A549 (cell line): ENCODE measurements at regions not wholly inside any gene's neighbourhood (a gene's known extent, or its start where the extent isn't known, plus 50 kb on each side); places are given as distances from the start of the nearest gene placed in this dataset.

Experiments used
- ATAC-seq, 2 experiments: fragments of 200-7000 bp in 1 of 2; fragments of >200 bp in 1 of 2; cut with Nextera tagmentation in 1 of 2; cut with Tn5 transposase in 1 of 2; 3 replicates each; pipeline versions ENCODE4 v1.8.0 to v1.9.1; 2018 to 2020; ENCODE audit warnings: mild to moderate bottlenecking in 1 of 2, moderate library complexity in 1 of 2
- CTCF ChIA-PET: fragments of 300-600 bp; sonication (Branson Sonifier 250); formaldehyde crosslinking; extraction: SDS; loops from one replicate; lab custom pipeline; 2021; ENCODE audit warnings: antibody characterized with exemption, inconsistent platforms; lab: Yijun Ruan, JAX
- POLR2A ChIA-PET: fragments of 350-600 bp; formaldehyde crosslinking; extraction: SDS; loops from one replicate; lab custom pipeline; 2021; ENCODE audit warnings: antibody characterized with exemption, inconsistent platforms; lab: Yijun Ruan, JAX
- DNase-seq, 2 experiments: peaks; one replicate each; pipeline versions ENCODE4 v3.0.0 to v3.0.0-alpha.2; 2011 to 2016; ENCODE audit warnings: low read depth in 1 of 2, low spot score in 1 of 2
- FAIRE-seq: peaks from 2 replicates; lab custom pipeline; 2011; peaks lifted over from hg19 to GRCh38; lab: Jason Lieb, UNC
- H3K27ac ChIP-seq, 2 experiments: fragments of >200 bp; sonication (Bioruptor Twin); formaldehyde crosslinking; 3 replicates each; pipeline ENCODE4 v1.5.1; 2016 to 2017
- H3K4me1 ChIP-seq: fragments of >200 bp; sonication (Bioruptor Twin); formaldehyde crosslinking; 3 replicates; pipeline ENCODE4 v1.6.1; 2016
- H3K4me2 ChIP-seq: fragments of >200 bp; sonication (Bioruptor Twin); formaldehyde crosslinking; 3 replicates; pipeline ENCODE4 v1.6.1; 2016
- H3K4me3 ChIP-seq: fragments of >200 bp; sonication (Bioruptor Twin); formaldehyde crosslinking; 3 replicates; pipeline ENCODE4 v1.5.1; 2016
- H3K9me3 ChIP-seq: fragments of >200 bp; sonication (Bioruptor Twin); formaldehyde crosslinking; 3 replicates; pipeline ENCODE4 v1.6.1; 2016
- CHD4 ChIP-seq: fragments of 200-600 bp; sonication (generic); IDR thresholded peaks from 2 replicates; pipeline ENCODE4 v1.6.1; 2016; ENCODE audit warnings: antibody characterized with exemption, mild to moderate bottlenecking, borderline replicate concordance
- EHF ChIP-seq: fragments of 250-450 bp; sonication (Bioruptor Pico); IDR thresholded peaks from 2 replicates; pipeline ENCODE4 v1.5.0; 2020; ENCODE audit warnings: mild to moderate bottlenecking
- ESRRA ChIP-seq: fragments of 150-350 bp; IDR thresholded peaks from 2 replicates; pipeline ENCODE4 v1.6.1; 2014; ENCODE audit warnings: mild to moderate bottlenecking, low read length, borderline replicate concordance
- FOXS1 ChIP-seq: fragments of 250-450 bp; sonication (Bioruptor Pico); IDR thresholded peaks from 2 replicates; pipeline ENCODE4 v1.5.0; 2020; ENCODE audit warnings: mild to moderate bottlenecking, moderate library complexity
- HDAC2 ChIP-seq: fragments of 200-600 bp; sonication (generic); IDR thresholded peaks from 2 replicates; pipeline ENCODE4 v1.6.1; 2016
- HEYL ChIP-seq: fragments of 250-450 bp; sonication (Bioruptor Pico); IDR thresholded peaks from 2 replicates; pipeline ENCODE4 v1.8.0; 2021; ENCODE audit warnings: mild to moderate bottlenecking, moderate library complexity
- HOXA7 ChIP-seq: fragments of 250-450 bp; sonication (Bioruptor Pico); IDR thresholded peaks from 2 replicates; pipeline ENCODE4 v1.5.0; 2020; ENCODE audit warnings: mild to moderate bottlenecking, moderate library complexity
- HOXB5 ChIP-seq: fragments of 250-450 bp; sonication (Bioruptor Pico); IDR thresholded peaks from 2 replicates; pipeline ENCODE4 v1.5.0; 2020; ENCODE audit warnings: mild to moderate bottlenecking, moderate library complexity
- JUNB ChIP-seq: fragments of >200 bp; sonication (Bioruptor Twin); formaldehyde crosslinking; IDR thresholded peaks from 2 replicates; pipeline ENCODE4 v1.6.1; 2016
- KDM1A ChIP-seq: fragments of 200-600 bp; sonication (generic); IDR thresholded peaks from 2 replicates; pipeline ENCODE4 v1.6.1; 2016; ENCODE audit warnings: low read depth, mild to moderate bottlenecking
- KDM5A ChIP-seq: fragments of 200-600 bp; sonication (generic); IDR thresholded peaks from 2 replicates; pipeline ENCODE4 v1.6.1; 2016; ENCODE audit warnings: antibody characterized with exemption, mild to moderate bottlenecking
- PBX3 ChIP-seq: IDR thresholded peaks from 2 replicates; pipeline ENCODE4 v1.6.1; 2012
- RAD21 ChIP-seq, 2 experiments: fragments of >200 bp in 1 of 2; sonication (Bioruptor Twin) in 1 of 2; formaldehyde crosslinking in 1 of 2; IDR thresholded peaks in 1 of 2; conservative IDR thresholded peaks in 1 of 2; 2 replicates in 1 of 2; 3 replicates in 1 of 2; pipeline ENCODE4 v1.6.1; 2012 to 2018; ENCODE audit warnings: inconsistent platforms in 1 of 2
- RNF2 ChIP-seq: fragments of 200-600 bp; sonication (generic); IDR thresholded peaks from 2 replicates; pipeline ENCODE4 v1.6.1; 2016; ENCODE audit warnings: low read depth, mild to moderate bottlenecking, antibody characterized with exemption, moderate library complexity, borderline replicate concordance
- TFCP2L1 ChIP-seq: fragments of 250-450 bp; sonication (Bioruptor Pico); IDR thresholded peaks from 2 replicates; pipeline ENCODE4 v1.5.0; 2021; ENCODE audit warnings: mild to moderate bottlenecking
- TP53 ChIP-seq: fragments of 250-450 bp; sonication (Bioruptor Pico); IDR thresholded peaks from 2 replicates; pipeline ENCODE4 v1.5.0; 2021; ENCODE audit warnings: mild to moderate bottlenecking, moderate library complexity
- WGBS: methylation state at CpG from one replicate; pipeline ENCODE4 v1.1.6; 2017; ENCODE audit errors: missing lambda C conversion rate; 5-methylcytosine and 5-hydroxymethylcytosine counted together
- TF ChIP-seq, protein P1 (sequence below): fragments of 250-450 bp; sonication (Bioruptor Pico); IDR thresholded peaks from 2 replicates; pipeline ENCODE4 v1.5.0; 2021; ENCODE audit warnings: mild to moderate bottlenecking, moderate library complexity, borderline replicate concordance
- TF ChIP-seq, protein P2 (sequence below): fragments of 150-350 bp; IDR thresholded peaks from 2 replicates; pipeline ENCODE4 v1.6.1; 2014; ENCODE audit warnings: low read depth, mild to moderate bottlenecking, low read length
- TF ChIP-seq, protein P3 (sequence below): fragments of 450-650 bp; IDR thresholded peaks from 2 replicates; pipeline ENCODE4 v1.6.1; 2014; ENCODE audit warnings: antibody characterized with exemption
- TF ChIP-seq, protein P4 (sequence below): IDR thresholded peaks from 2 replicates; pipeline ENCODE4 v1.6.1; 2012; ENCODE audit warnings: low read depth, borderline replicate concordance

DNA sequence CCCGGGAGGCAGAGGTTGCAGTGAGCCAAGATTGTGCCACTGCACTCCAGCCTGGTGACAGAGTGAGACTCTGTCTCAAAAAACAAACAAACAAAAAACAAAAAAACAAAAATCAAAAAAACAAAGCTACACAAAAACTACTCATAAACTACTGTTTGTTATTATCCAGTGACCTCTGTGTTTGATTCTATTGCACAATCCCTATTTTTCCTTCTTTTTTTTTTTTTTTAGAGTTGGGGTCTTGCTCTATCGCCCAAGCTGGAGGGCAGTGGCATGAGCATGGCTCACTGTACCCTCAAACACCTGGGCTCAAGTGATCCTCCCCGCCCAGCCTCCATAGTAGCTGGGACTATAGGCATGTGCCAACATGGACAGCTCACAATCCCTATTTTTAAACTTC lies 92.7 kb downstream of the FAM217A start:
- no peak overlapping the region for H3K4me2 ChIP-seq

DNA sequence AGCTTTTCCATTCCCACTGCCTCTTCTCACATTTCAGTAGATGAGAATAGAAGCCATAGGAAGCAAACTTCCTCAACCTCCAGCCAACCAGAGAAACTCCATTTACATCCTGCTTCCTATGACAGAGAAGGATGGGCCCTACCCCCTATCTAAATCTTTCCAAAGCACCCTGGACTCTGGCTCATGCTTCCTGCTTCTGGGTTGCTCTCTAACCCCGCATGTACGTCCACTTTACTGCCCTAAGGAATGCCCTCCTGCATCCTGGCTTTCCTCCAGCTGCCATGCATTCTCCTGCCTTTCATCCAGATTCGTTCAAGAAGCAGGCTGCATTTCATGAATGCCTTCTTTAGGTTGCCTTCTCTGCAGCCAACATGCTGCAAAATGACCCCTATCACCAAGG lies 91.9 kb downstream of the FAM217A start:
- POLR2A ChIA-PET, result no interaction called here

More for the DNA sequence above, 92.7 kb downstream of the FAM217A start:
- no peak for FAIRE-seq
- Histone ChIP-seq H3K27ac (no peak overlapping the region), H3K4me3 (no peak overlapping the region), H3K4me1 (peaks cover 19% of the 10 kb centered on the region; the same call in 2 of the 3 replicates), H3K9me3 (no peaks in the 10 kb centered on the region)
- ChIA-PET CTCF (interaction anchor here (1.0 to 6.1 kb wide), 7 partner anchors 8 to 243 kb away, joined by 3 to 42 read pairs (median 4); partner anchors contain the start of gene FAM50B), POLR2A (no interaction called here)
- no peak for DNase-seq
- no peak for TF ChIP-seq TP53 (CRISPR knock-in tag)
- TF ChIP-seq, protein P1, sequence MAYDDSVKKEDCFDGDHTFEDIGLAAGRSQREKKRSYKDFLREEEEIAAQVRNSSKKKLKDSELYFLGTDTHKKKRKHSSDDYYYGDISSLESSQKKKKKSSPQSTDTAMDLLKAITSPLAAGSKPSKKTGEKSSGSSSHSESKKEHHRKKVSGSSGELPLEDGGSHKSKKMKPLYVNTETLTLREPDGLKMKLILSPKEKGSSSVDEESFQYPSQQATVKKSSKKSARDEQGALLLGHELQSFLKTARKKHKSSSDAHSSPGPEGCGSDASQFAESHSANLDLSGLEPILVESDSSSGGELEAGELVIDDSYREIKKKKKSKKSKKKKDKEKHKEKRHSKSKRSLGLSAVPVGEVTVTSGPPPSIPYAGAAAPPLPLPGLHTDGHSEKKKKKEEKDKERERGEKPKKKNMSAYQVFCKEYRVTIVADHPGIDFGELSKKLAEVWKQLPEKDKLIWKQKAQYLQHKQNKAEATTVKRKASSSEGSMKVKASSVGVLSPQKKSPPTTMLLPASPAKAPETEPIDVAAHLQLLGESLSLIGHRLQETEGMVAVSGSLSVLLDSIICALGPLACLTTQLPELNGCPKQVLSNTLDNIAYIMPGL (CRISPR knock-in tag), result no peak
- no peak for TF ChIP-seq ESRRA
- no peak for TF ChIP-seq KDM5A
- TF ChIP-seq, protein P2, sequence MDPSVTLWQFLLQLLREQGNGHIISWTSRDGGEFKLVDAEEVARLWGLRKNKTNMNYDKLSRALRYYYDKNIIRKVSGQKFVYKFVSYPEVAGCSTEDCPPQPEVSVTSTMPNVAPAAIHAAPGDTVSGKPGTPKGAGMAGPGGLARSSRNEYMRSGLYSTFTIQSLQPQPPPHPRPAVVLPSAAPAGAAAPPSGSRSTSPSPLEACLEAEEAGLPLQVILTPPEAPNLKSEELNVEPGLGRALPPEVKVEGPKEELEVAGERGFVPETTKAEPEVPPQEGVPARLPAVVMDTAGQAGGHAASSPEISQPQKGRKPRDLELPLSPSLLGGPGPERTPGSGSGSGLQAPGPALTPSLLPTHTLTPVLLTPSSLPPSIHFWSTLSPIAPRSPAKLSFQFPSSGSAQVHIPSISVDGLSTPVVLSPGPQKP, result no peak
- no peak for TF ChIP-seq EHF (CRISPR knock-in tag)
- TF ChIP-seq, protein P3, sequence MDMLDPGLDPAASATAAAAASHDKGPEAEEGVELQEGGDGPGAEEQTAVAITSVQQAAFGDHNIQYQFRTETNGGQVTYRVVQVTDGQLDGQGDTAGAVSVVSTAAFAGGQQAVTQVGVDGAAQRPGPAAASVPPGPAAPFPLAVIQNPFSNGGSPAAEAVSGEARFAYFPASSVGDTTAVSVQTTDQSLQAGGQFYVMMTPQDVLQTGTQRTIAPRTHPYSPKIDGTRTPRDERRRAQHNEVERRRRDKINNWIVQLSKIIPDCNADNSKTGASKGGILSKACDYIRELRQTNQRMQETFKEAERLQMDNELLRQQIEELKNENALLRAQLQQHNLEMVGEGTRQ, result no peak
- no peak for TF ChIP-seq TFCP2L1 (CRISPR knock-in tag)
- no peak for TF ChIP-seq JUNB
- no peak for TF ChIP-seq FOXS1 (CRISPR knock-in tag)
- TF ChIP-seq, protein P4, sequence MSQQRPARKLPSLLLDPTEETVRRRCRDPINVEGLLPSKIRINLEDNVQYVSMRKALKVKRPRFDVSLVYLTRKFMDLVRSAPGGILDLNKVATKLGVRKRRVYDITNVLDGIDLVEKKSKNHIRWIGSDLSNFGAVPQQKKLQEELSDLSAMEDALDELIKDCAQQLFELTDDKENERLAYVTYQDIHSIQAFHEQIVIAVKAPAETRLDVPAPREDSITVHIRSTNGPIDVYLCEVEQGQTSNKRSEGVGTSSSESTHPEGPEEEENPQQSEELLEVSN, result no peak
- TF ChIP-seq RNF2, result no peak
- no peak for TF ChIP-seq HOXB5 (CRISPR knock-in tag)
- no peak for TF ChIP-seq HDAC2
- TF ChIP-seq HOXA7 (CRISPR knock-in tag), result no peak
- no peak for TF ChIP-seq RAD21 (conservative IDR thresholded peaks at IDR 0.05 in 1 of 2, IDR thresholded peaks at IDR 0.05 in 1 of 2)
- no peak for TF ChIP-seq KDM1A
- TF ChIP-seq CHD4, result no peak
- no peak for TF ChIP-seq HEYL (CRISPR knock-in tag)
- 65% methylated on average over 3 of the region's 3 CpGs for WGBS
- ATAC-seq, result no peak

More for the DNA sequence above, 91.9 kb downstream of the FAM217A start:
- FAIRE-seq (no peak), DNase-seq (peak in 1 of 2 experiments; percentile 25), ATAC-seq (peak in 1 of 2 experiments; percentile 54; a peak in 3 of 6 replicates)
- 52% methylated on average over 3 of the region's 3 CpGs for WGBS
- no peaks in the 10 kb centered on the region for H3K9me3 ChIP-seq
- peak overlapping the region; percentile 1; the same call in 1 of the 3 replicates for H3K4me2 ChIP-seq
- H3K4me1 ChIP-seq, result peaks cover 19% of the 10 kb centered on the region; the same call in 2 of the 3 replicates
- no peak overlapping the region for H3K4me3 ChIP-seq
- H3K27ac ChIP-seq, result no peak overlapping the region
- TF ChIP-seq PBX3, result no peak
- TF ChIP-seq, all 56 proteins: peak for 0
- CTCF ChIA-PET, result interaction anchor here (1.0 to 6.1 kb wide), 6 partner anchors 9 to 244 kb away, joined by 3 to 42 read pairs (median 6); partner anchors contain the start of gene FAM50B
